ENCODE measurements at regions not wholly inside any gene's neighbourhood (a gene's known extent, or its start where the extent isn't known, plus 50 kb on each side); places are given as distances from the start of the nearest gene placed in this dataset.

DNA sequence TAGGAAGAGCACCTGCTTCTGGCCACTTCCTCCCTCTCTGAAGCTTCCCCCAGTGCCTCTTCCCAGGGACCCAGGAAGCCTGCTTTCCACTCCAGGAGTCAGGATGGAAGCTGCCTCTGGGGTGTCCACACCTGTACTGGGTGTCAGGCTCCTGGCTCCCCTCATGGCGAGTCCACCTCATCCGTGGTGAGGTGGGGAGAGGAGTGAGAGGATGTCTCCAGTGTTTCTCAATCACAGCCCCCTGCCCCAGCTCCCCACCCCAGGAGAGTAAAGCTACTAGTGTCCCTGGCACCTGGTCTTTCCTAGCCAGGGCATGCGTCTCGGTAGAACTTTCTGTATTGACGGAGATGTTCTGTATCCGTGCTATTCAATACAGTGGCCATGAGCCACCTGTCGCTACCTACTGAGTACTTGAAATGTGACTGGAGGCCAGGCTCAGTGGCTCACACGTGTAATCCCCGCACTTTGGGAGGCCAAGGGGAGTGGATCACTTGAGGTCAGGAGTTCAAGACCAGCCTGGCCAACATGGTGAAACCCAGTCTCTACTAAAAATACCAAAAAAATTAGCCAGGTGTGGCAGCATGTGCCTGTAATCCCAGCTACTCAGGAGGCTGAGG lies 171.2 kb upstream of the HAAO start:
- intact Hi-C loops (cut with micrococcal nuclease; ENCODE audit: unreplicated experiment) = no loop called here
- no peak for FAIRE-seq
- Histone ChIP-seq H3K27ac (ENCODE audit: control insufficient read depth, insufficient read depth) (no peak overlapping the region), H3K4me1 (ENCODE audit: control insufficient read depth, insufficient read depth, low read length) (peaks cover 10% of the 10 kb centered on the region), H2AFZ (ENCODE audit: control insufficient read depth, low read depth, low read length) (no peak overlapping the region), H3K79me2 (ENCODE audit: control insufficient read depth, insufficient read depth, low read length) (no peaks in the 10 kb centered on the region), H3K4me3 (no peak overlapping the region), H4K20me1 (ENCODE audit: control insufficient read depth, insufficient read depth) (no peaks in the 10 kb centered on the region), H3K4me2 (ENCODE audit: control insufficient read depth, insufficient read depth) (no peak overlapping the region), H3K27me3 (replicated peaks in 1 of 2; ENCODE audit: control insufficient read depth in 2 of 2, insufficient read depth in 2 of 2, low read length in 1 of 2) (peaks cover 0 to 2% of the 10 kb centered on the region in 2 experiments; a peak in 2 of 4 replicates), H3K9me3 (replicated peaks; ENCODE audit: control insufficient read depth, insufficient read depth, low read length) (no peaks in the 10 kb centered on the region), H3K36me3 (ENCODE audit: control insufficient read depth in 2 of 2, insufficient read depth in 2 of 2, low read length in 1 of 2) (no peaks in the 10 kb centered on the region), H3K9ac (ENCODE audit: control insufficient read depth, insufficient read depth, low read length) (no peak overlapping the region)
- SMC1A ChIA-PET (ENCODE audit: uncharacterized antibody, unreplicated experiment) = interaction anchor here (0.9 to 2.4 kb wide), 3 partner anchors 10 to 351 kb away, joined by 3 to 16 read pairs (median 4); no protein-coding TSS in a partner anchor
- DNase-seq (ENCODE audit: low read depth, low spot score) = no peak
- no peak for ATAC-seq
- POLR2A ChIA-PET = interaction anchor here (0.7 to 1.1 kb wide), 4 partner anchors 8 to 629 kb away, joined by 3 to 6 read pairs (median 4); no protein-coding TSS in a partner anchor
- WGBS (ENCODE audit: insufficient coverage, insufficient replicate concordance, low lambda C conversion rate, missing lambda C conversion rate) = 89% methylated on average over 9 of the region's 9 CpGs
- TF ChIP-seq NFYB (IDR thresholded peaks at IDR 0.05; ENCODE audit: insufficient read depth, low read depth, low read length) (no peak), SPI1 (IDR thresholded peaks at IDR 0.05; ENCODE audit: borderline replicate concordance, insufficient read depth, low read depth, low read length) (0 out of 2 replicates have a peak, but pooled peaks have one; percentile 11), RAD51 (IDR thresholded peaks at IDR 0.05) (no peak), MTA2 (IDR thresholded peaks at IDR 0.05; ENCODE audit: low read depth) (no peak)
- BruUV-seq (replicated peaks) = no TSS peak
- RAD21 ChIA-PET (ENCODE audit: unreplicated experiment) = interaction anchor here (1.3 to 2.4 kb wide), 4 partner anchors 11 to 614 kb away, joined by 3 to 12 read pairs (median 5); no protein-coding TSS in a partner anchor
- CTCF ChIA-PET = interaction anchor here (0.5 to 3.4 kb wide), 6 partner anchors 16 to 548 kb away, joined by 3 to 17 read pairs (median 4); no protein-coding TSS in a partner anchor
- in situ Hi-C loops (cut with MboI) = no loop called here

DNA sequence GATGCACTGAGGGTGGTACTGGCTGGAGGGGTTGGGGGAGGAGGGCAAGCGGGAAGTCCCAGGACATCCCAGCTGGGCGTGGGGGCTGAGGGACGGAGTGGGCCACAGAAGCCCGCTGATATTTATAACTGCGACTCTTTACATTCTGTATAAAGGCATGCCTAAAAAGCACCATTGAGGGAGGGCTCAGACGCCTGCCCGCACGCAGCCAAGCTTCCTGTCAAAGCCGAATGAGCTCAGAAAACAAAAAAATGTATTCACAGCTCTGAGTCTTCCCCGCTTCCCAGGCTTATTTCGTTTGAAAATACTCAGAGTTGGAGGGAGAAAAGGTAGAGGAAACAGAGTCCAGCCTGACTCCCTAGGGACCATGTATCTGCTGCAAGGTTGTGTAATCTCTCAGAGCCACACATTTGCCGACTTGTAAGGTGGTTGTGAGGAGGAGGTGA lies 170.1 kb upstream of the HAAO start:
- RAD21 ChIA-PET (ENCODE audit: unreplicated experiment) = interaction anchor here (0.6 to 1.7 kb wide), 4 partner anchors 186 to 615 kb away, joined by 3 to 7 read pairs (median 3); no protein-coding TSS in a partner anchor
- no peak overlapping the region for H3K4me3 ChIP-seq
- POLR2A ChIA-PET = interaction anchor here (0.9 to 1.1 kb wide), 2 partner anchors 9 to 11 kb away, joined by 3 read pairs; no protein-coding TSS in a partner anchor
- TF ChIP-seq POLR2A (IDR thresholded peaks at IDR 0.05; ENCODE audit: low read depth, low read length) (no peak), GABPA (IDR thresholded peaks at IDR 0.05; ENCODE audit: low read depth) (no peak), KDM1A (IDR thresholded peaks at IDR 0.05; ENCODE audit: borderline replicate concordance) (no peak), MTA2 (IDR thresholded peaks at IDR 0.05; ENCODE audit: low read depth) (0 out of 2 replicates have a peak, but pooled peaks have one; percentile 9), ZNF384 (IDR thresholded peaks at IDR 0.05; ENCODE audit: borderline replicate concordance, low read depth, low read length) (no peak), CBX3 (IDR thresholded peaks at IDR 0.05; ENCODE audit: borderline replicate concordance, low read depth) (no peak), BHLHE40 (IDR thresholded peaks at IDR 0.05; ENCODE audit: borderline replicate concordance in 1 of 2, low read depth in 2 of 2, low read length in 1 of 2) (0 out of 4 replicates have a peak, but pooled peaks of 1 of the 2 experiments have one; percentile 24), EGR1 (IDR thresholded peaks at IDR 0.05; ENCODE audit: borderline replicate concordance in 1 of 2, low read depth in 2 of 2, low read length in 2 of 2) (no peak), IKZF1 (conservative IDR thresholded peaks at IDR 0.05) (0 out of 2 replicates have a peak, but pooled peaks have one; percentile 25), DPF2 (IDR thresholded peaks at IDR 0.05) (no peak), BCL11A (IDR thresholded peaks at IDR 0.05; ENCODE audit: low read depth, low read length) (no peak)
- TF ChIP-seq, protein P1, sequence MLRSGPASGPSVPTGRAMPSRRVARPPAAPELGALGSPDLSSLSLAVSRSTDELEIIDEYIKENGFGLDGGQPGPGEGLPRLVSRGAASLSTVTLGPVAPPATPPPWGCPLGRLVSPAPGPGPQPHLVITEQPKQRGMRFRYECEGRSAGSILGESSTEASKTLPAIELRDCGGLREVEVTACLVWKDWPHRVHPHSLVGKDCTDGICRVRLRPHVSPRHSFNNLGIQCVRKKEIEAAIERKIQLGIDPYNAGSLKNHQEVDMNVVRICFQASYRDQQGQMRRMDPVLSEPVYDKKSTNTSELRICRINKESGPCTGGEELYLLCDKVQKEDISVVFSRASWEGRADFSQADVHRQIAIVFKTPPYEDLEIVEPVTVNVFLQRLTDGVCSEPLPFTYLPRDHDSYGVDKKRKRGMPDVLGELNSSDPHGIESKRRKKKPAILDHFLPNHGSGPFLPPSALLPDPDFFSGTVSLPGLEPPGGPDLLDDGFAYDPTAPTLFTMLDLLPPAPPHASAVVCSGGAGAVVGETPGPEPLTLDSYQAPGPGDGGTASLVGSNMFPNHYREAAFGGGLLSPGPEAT (IDR thresholded peaks at IDR 0.05; ENCODE audit: low read depth) = peak; percentile 48; the same call in 1 of the 2 replicates

More for the DNA sequence above, 170.1 kb upstream of the HAAO start:
- Histone ChIP-seq H3K9ac (ENCODE audit: control insufficient read depth, insufficient read depth, low read length) (peak overlapping the region; percentile 7; the same call in 1 of the 2 replicates), H3K27me3 (replicated peaks in 1 of 2; ENCODE audit: control insufficient read depth in 2 of 2, insufficient read depth in 2 of 2, low read length in 1 of 2) (peaks cover 0 to 2% of the 10 kb centered on the region in 2 experiments; a peak in 2 of 4 replicates), H3K79me2 (ENCODE audit: control insufficient read depth, insufficient read depth, low read length) (no peaks in the 10 kb centered on the region), H3K4me2 (ENCODE audit: control insufficient read depth, insufficient read depth) (peak overlapping the region; percentile 55), H3K36me3 (ENCODE audit: control insufficient read depth in 2 of 2, insufficient read depth in 2 of 2, low read length in 1 of 2) (no peaks in the 10 kb centered on the region), H3K9me3 (replicated peaks; ENCODE audit: control insufficient read depth, insufficient read depth, low read length) (no peaks in the 10 kb centered on the region), H4K20me1 (ENCODE audit: control insufficient read depth, insufficient read depth) (no peaks in the 10 kb centered on the region), H2AFZ (ENCODE audit: control insufficient read depth, low read depth, low read length) (peak overlapping the region; percentile 63), H3K4me1 (ENCODE audit: control insufficient read depth, insufficient read depth, low read length) (peaks cover 10% of the 10 kb centered on the region), H3K27ac (ENCODE audit: control insufficient read depth, insufficient read depth) (no peak overlapping the region)
- SMC1A ChIA-PET (ENCODE audit: uncharacterized antibody, unreplicated experiment) = interaction anchor here (0.8 to 2.4 kb wide), 7 partner anchors 9 to 559 kb away, joined by 3 to 16 read pairs (median 4); no protein-coding TSS in a partner anchor
- peak; percentile 62 for ATAC-seq
- WGBS (ENCODE audit: insufficient coverage, insufficient replicate concordance, low lambda C conversion rate, missing lambda C conversion rate) = 2% methylated on average over 12 of the region's 12 CpGs
- CTCF ChIA-PET = interaction anchor here (0.9 to 3.4 kb wide), 6 partner anchors 12 to 522 kb away, joined by 3 to 17 read pairs (median 4); no protein-coding TSS in a partner anchor
- in situ Hi-C loops (cut with MboI) = no loop called here
- FAIRE-seq = peak; percentile 81
- intact Hi-C loops (cut with micrococcal nuclease; ENCODE audit: unreplicated experiment) = no loop called here
- no TSS peak for BruUV-seq (replicated peaks)
- no peak for DNase-seq (ENCODE audit: low read depth, low spot score)
